Astrocyte of the spinal cord (primary cell): ENCODE measurements at regions not wholly inside any gene's neighbourhood (a gene's known extent, or its start where the extent isn't known, plus 50 kb on each side); places are given as distances from the start of the nearest gene placed in this dataset.

Experiments
- DNase-seq: peaks from one replicate; pipeline ENCODE4 v3.0.0; 2011; ENCODE audit warnings: low read depth, low spot score
- H3K4me3 ChIP-seq: 2 replicates; pipeline ENCODE4 v1.5.1; 2011; ENCODE audit warnings: low read depth, mild to moderate bottlenecking, low read length, moderate library complexity
- CTCF ChIP-seq: IDR thresholded peaks from 2 replicates; pipeline ENCODE4 v1.5.1; 2012; ENCODE audit warnings: low read depth, mild to moderate bottlenecking, low read length, inconsistent platforms
- in situ Hi-C: cut with HindIII; loops from 2 replicates; pipeline ENCODE4 v1.10.0; 2017; ENCODE audit warnings: low sequenced_read_pairs

GRCh38 chr2:40725040-40725439 is 273.1 kb upstream of the SLC8A1 start:
- DNase-seq: no peak
- in situ Hi-C loops: no loop called here
- TF ChIP-seq CTCF: no peak
- no peak overlapping the region for H3K4me3 ChIP-seq

- H3K4me3 ChIP-seq: no peak overlapping the region
- no peak for DNase-seq
- no peak for TF ChIP-seq CTCF
- in situ Hi-C loops: no loop called here
Measured at GRCh38 chr2:40725950-40726349, 274.1 kb upstream of the SLC8A1 start.

GRCh38 chr2:40734797-40735196 is 282.9 kb upstream of the SLC8A1 start:
- DNase-seq: peak; percentile 55
- TF ChIP-seq CTCF: no peak
- H3K4me3 ChIP-seq: no peak overlapping the region
- in situ Hi-C loops: no loop called here

- H3K4me3 ChIP-seq: no peak overlapping the region
- no peak for DNase-seq
- no peak for TF ChIP-seq CTCF
- in situ Hi-C loops: no loop called here
Measured at GRCh38 chr2:40737180-40737579, 285.3 kb upstream of the SLC8A1 start.

GRCh38 chr2:40740419-40740818 is 288.5 kb upstream of the SLC8A1 start:
- no peak for TF ChIP-seq CTCF
- in situ Hi-C loops: no loop called here
- H3K4me3 ChIP-seq: no peak overlapping the region
- DNase-seq: no peak

- in situ Hi-C loops: no loop called here
Measured at GRCh38 chr2:40741532-40741931, 289.6 kb upstream of the SLC8A1 start.

More at GRCh38 chr2:40741532-40741931, 289.6 kb upstream of the SLC8A1 start:
- TF ChIP-seq CTCF: no peak
- DNase-seq: no peak
- H3K4me3 ChIP-seq: no peak overlapping the region
